22Rv1 (cell line): ENCODE measurements at regions not wholly inside any gene's neighbourhood (a gene's known extent, or its start where the extent isn't known, plus 50 kb on each side); places are given as distances from the start of the nearest gene placed in this dataset.
"Not testable (repeated sequence)": the region's sequence is repeated elsewhere in the genome, so short reads cannot be mapped to it uniquely, and the experiment has no call there.

Experiments used
- ZFX ChIP-seq: fragments of 450-650 bp; IDR thresholded peaks from 2 replicates; pipeline ENCODE4 v1.6.1; 2017; ENCODE audit warnings: antibody characterized with exemption, borderline replicate concordance
- TF ChIP-seq, protein P1 (sequence below): fragments of 450-650 bp; IDR thresholded peaks from 2 replicates; pipeline ENCODE4 v1.5.1; 2017; ENCODE audit warnings: mild to moderate bottlenecking

- TF ChIP-seq, protein P1, sequence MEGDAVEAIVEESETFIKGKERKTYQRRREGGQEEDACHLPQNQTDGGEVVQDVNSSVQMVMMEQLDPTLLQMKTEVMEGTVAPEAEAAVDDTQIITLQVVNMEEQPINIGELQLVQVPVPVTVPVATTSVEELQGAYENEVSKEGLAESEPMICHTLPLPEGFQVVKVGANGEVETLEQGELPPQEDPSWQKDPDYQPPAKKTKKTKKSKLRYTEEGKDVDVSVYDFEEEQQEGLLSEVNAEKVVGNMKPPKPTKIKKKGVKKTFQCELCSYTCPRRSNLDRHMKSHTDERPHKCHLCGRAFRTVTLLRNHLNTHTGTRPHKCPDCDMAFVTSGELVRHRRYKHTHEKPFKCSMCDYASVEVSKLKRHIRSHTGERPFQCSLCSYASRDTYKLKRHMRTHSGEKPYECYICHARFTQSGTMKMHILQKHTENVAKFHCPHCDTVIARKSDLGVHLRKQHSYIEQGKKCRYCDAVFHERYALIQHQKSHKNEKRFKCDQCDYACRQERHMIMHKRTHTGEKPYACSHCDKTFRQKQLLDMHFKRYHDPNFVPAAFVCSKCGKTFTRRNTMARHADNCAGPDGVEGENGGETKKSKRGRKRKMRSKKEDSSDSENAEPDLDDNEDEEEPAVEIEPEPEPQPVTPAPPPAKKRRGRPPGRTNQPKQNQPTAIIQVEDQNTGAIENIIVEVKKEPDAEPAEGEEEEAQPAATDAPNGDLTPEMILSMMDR = not testable (repeated sequence)
- not testable (repeated sequence) for TF ChIP-seq ZFX
These were observed 89.6 kb upstream of the KLF6 start for GRCh38 chr10:3874610-3874989.
